ENCODE measurements at regions not wholly inside any gene's neighbourhood (a gene's known extent, or its start where the extent isn't known, plus 50 kb on each side); places are given as distances from the start of the nearest gene placed in this dataset.

DNA sequence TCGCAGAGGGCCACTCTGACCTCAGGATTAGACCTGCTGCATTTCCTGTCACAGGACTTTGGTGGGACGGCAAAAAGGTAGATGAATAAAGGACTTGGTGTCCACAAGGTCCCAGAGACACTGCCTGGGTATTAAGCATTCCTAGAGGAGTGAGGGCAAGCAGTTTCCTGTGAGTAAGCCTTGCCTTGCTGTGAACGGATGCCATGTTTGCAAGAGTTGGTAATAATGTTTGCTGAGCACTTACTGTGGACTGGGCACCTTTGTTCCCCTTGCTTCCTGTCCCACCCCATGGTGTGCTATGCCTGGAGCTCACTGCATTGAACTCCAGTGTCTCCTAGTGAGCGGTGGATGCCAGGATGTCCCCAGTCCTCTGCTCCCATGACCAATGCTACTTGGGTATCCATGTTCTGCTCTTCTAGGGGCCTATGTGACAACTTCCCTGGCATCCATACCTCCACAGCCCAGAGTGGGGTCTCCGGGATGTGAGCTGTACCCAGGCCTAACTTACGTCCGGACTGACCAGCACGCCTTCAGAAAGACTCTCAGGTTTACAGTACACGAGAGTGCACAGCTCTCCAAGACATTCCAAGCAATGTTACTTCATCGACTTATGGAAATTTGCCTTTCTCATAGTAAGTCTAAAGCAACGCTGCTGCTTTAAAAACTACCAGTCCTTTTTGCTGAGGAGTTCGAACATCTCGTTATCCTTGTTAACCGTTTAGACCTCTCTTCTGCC, 95.5 kb upstream of the MSX1 start:
- TF ChIP-seq, protein P1, sequence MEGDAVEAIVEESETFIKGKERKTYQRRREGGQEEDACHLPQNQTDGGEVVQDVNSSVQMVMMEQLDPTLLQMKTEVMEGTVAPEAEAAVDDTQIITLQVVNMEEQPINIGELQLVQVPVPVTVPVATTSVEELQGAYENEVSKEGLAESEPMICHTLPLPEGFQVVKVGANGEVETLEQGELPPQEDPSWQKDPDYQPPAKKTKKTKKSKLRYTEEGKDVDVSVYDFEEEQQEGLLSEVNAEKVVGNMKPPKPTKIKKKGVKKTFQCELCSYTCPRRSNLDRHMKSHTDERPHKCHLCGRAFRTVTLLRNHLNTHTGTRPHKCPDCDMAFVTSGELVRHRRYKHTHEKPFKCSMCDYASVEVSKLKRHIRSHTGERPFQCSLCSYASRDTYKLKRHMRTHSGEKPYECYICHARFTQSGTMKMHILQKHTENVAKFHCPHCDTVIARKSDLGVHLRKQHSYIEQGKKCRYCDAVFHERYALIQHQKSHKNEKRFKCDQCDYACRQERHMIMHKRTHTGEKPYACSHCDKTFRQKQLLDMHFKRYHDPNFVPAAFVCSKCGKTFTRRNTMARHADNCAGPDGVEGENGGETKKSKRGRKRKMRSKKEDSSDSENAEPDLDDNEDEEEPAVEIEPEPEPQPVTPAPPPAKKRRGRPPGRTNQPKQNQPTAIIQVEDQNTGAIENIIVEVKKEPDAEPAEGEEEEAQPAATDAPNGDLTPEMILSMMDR (IDR thresholded peaks at IDR 0.05; ENCODE audit: low read depth, low read length, poor library complexity, severe bottlenecking): no peak
- TF ChIP-seq EZH2phosphoT487 (IDR thresholded peaks at IDR 0.05; ENCODE audit: borderline replicate concordance, low read length): no peak
